SK-N-SH (cell line): ENCODE measurements at regions not wholly inside any gene's neighbourhood (a gene's known extent, or its start where the extent isn't known, plus 50 kb on each side); places are given as distances from the start of the nearest gene placed in this dataset.

Source experiments
- CTCF ChIA-PET: fragments of 300-600, 350-600 bp; formaldehyde crosslinking; extraction: SDS; loops from one replicate; lab custom pipeline; 2021; lab: Yijun Ruan, JAX
- POLR2A ChIA-PET: fragments of 350-600 bp; sonication (Branson Sonifier 250); formaldehyde crosslinking; extraction: SDS; loops from one replicate; lab custom pipeline; 2020; ENCODE audit warnings: antibody characterized with exemption, inconsistent platforms; lab: Yijun Ruan, JAX
- DNase-seq: peaks from one replicate; pipeline ENCODE4 v3.0.0; 2012
- H2AFZ ChIP-seq: fragments of 200-600 bp; sonication (generic); 2 replicates; pipeline ENCODE4 v1.8.1; 2016; ENCODE audit warnings: antibody characterized with exemption, mild to moderate bottlenecking, low read depth
- H3F3A ChIP-seq: fragments of 200-600 bp; sonication (generic); replicated peaks from 2 replicates; pipeline ENCODE3; 2016; ENCODE audit warnings: antibody characterized with exemption, mild to moderate bottlenecking; ENCODE audit not compliant: insufficient read depth
- H3K27ac ChIP-seq, 2 experiments: fragments of 200-500 bp in 1 of 2; fragments of 200-600 bp in 1 of 2; sonication (Bioruptor generic) in 1 of 2; sonication (generic), shearing (Covaris generic) in 1 of 2; 2 replicates each; pipeline versions ENCODE4 v1.5.1 to v1.6.1; 2014 to 2016; ENCODE audit warnings: low read depth in 2 of 2, inconsistent platforms in 1 of 2, low read length in 1 of 2, mild to moderate bottlenecking in 1 of 2, mixed read lengths in 1 of 2
- H3K27me3 ChIP-seq: fragments of 200-600 bp; sonication (generic), shearing (Covaris generic); 2 replicates; pipeline ENCODE4 v1.6.1; 2016; ENCODE audit warnings: mixed run types; ENCODE audit not compliant: insufficient read depth
- H3K36me3 ChIP-seq, 2 experiments: fragments of 200-500 bp in 1 of 2; fragments of 200-600 bp in 1 of 2; sonication (Bioruptor generic) in 1 of 2; sonication (generic) in 1 of 2; replicated peaks in 1 of 2; 2 replicates each; pipeline versions ENCODE3 to v1.5.1; 2014 to 2016; ENCODE audit warnings: low read length in 1 of 2, mild to moderate bottlenecking in 1 of 2; ENCODE audit not compliant: insufficient read depth in 2 of 2, control insufficient read depth in 1 of 2
- H3K4me1 ChIP-seq, 2 experiments: fragments of 200-500 bp in 1 of 2; fragments of 200-600 bp in 1 of 2; sonication (Bioruptor generic) in 1 of 2; sonication (generic), shearing (Covaris generic) in 1 of 2; 2 replicates each; pipeline versions ENCODE4 v1.5.1 to v1.6.1; 2014 to 2016; ENCODE audit warnings: low read depth in 1 of 2, low read length in 1 of 2, mixed run types in 1 of 2; ENCODE audit not compliant: insufficient read depth in 2 of 2, control insufficient read depth in 1 of 2
- H3K4me2 ChIP-seq: fragments of 200-600 bp; sonication (generic), shearing (Covaris generic); 2 replicates; pipeline ENCODE4 v1.6.1; 2017; ENCODE audit warnings: mixed run types
- H3K4me3 ChIP-seq, 2 experiments: fragments of 200-500 bp in 1 of 2; fragments of 200-600 bp in 1 of 2; sonication (Bioruptor generic) in 1 of 2; sonication (generic), shearing (Covaris generic) in 1 of 2; 2 replicates each; pipeline versions ENCODE4 v1.5.1 to v1.8.1; 2014 to 2016; ENCODE audit warnings: low read depth in 2 of 2, inconsistent platforms in 1 of 2, low read length in 1 of 2, mild to moderate bottlenecking in 1 of 2, mixed read lengths in 1 of 2, moderate library complexity in 1 of 2
- H3K79me2 ChIP-seq: fragments of 200-600 bp; sonication (generic); 2 replicates; pipeline ENCODE4 v1.8.1; 2017; ENCODE audit warnings: mild to moderate bottlenecking; ENCODE audit not compliant: insufficient read depth
- H3K9ac ChIP-seq: fragments of 200-600 bp; sonication (generic); 2 replicates; pipeline ENCODE4 v1.6.1; 2017; ENCODE audit warnings: mixed run types
- H3K9me2 ChIP-seq: fragments of 200-600 bp; sonication (generic); 2 replicates; pipeline ENCODE4 v1.6.1; 2017; ENCODE audit warnings: mixed run types
- H3K9me3 ChIP-seq: fragments of 200-600 bp; sonication (generic); 2 replicates; pipeline ENCODE4 v1.6.1; 2017; ENCODE audit warnings: mixed run types, mild to moderate bottlenecking, moderate library complexity
- H4K20me1 ChIP-seq: fragments of 200-600 bp; sonication (generic); 2 replicates; pipeline ENCODE4 v1.6.1; 2017; ENCODE audit warnings: mild to moderate bottlenecking, mixed run types; ENCODE audit not compliant: insufficient read depth
- EZH2phosphoT487 ChIP-seq: fragments of 200-600 bp; sonication (generic); IDR thresholded peaks from 2 replicates; pipeline ENCODE4 v1.6.1; 2017; ENCODE audit warnings: low read depth, mixed run types, mild to moderate bottlenecking, antibody characterized with exemption, moderate library complexity, borderline replicate concordance
- FOXJ3 ChIP-seq: sonication (generic); formaldehyde crosslinking; IDR thresholded peaks from 2 replicates; pipeline ENCODE4 v1.5.1; 2020; ENCODE audit warnings: mild to moderate bottlenecking, missing genetic modification reagents
- GABPA ChIP-seq: IDR thresholded peaks from 2 replicates; pipeline ENCODE4 v1.4.0; 2012; ENCODE audit warnings: low read depth, mild to moderate bottlenecking
- GATA2 ChIP-seq: sonication (generic); formaldehyde crosslinking; IDR thresholded peaks from 2 replicates; pipeline ENCODE4 v1.5.0; 2020; ENCODE audit warnings: mild to moderate bottlenecking, missing genetic modification reagents
- JUND ChIP-seq: IDR thresholded peaks from 2 replicates; pipeline ENCODE4 v1.4.0; 2012
- POLR2AphosphoS5 ChIP-seq: IDR thresholded peaks from 2 replicates; pipeline ENCODE4 v1.6.1; 2012; ENCODE audit warnings: low read depth, low read length
- RFX5 ChIP-seq: IDR thresholded peaks from 2 replicates; pipeline ENCODE4 v1.6.1; 2012; ENCODE audit warnings: mild to moderate bottlenecking, improper control_type of control experiment, low read length
- TAF1 ChIP-seq: IDR thresholded peaks from 2 replicates; pipeline ENCODE4 v1.6.1; 2012; ENCODE audit warnings: low read depth, mild to moderate bottlenecking, low read length, moderate library complexity, borderline replicate concordance
- TCF12 ChIP-seq: IDR thresholded peaks from 2 replicates; pipeline ENCODE4 v1.4.0; 2012
- YY1 ChIP-seq: IDR thresholded peaks from 2 replicates; pipeline ENCODE4 v1.4.0; 2012; ENCODE audit warnings: low read depth, mild to moderate bottlenecking
- WGBS: methylation state at CpG from one replicate; pipeline ENCODE4 v1.1.6; 2017; ENCODE audit warnings: low lambda C conversion rate; 5-methylcytosine and 5-hydroxymethylcytosine counted together
- TF ChIP-seq, protein P1 (sequence below): IDR thresholded peaks from 2 replicates; pipeline ENCODE4 v1.4.0; 2012; ENCODE audit warnings: low read depth
- TF ChIP-seq, protein P2 (sequence below): fragments of 150-350 bp; IDR thresholded peaks from 2 replicates; pipeline ENCODE4 v1.6.1; 2016; ENCODE audit warnings: mild to moderate bottlenecking, low read depth, low read length
- TF ChIP-seq, protein P3 (sequence below): IDR thresholded peaks from 2 replicates; pipeline ENCODE4 v1.4.0; 2012; ENCODE audit warnings: low read depth, borderline replicate concordance

DNA sequence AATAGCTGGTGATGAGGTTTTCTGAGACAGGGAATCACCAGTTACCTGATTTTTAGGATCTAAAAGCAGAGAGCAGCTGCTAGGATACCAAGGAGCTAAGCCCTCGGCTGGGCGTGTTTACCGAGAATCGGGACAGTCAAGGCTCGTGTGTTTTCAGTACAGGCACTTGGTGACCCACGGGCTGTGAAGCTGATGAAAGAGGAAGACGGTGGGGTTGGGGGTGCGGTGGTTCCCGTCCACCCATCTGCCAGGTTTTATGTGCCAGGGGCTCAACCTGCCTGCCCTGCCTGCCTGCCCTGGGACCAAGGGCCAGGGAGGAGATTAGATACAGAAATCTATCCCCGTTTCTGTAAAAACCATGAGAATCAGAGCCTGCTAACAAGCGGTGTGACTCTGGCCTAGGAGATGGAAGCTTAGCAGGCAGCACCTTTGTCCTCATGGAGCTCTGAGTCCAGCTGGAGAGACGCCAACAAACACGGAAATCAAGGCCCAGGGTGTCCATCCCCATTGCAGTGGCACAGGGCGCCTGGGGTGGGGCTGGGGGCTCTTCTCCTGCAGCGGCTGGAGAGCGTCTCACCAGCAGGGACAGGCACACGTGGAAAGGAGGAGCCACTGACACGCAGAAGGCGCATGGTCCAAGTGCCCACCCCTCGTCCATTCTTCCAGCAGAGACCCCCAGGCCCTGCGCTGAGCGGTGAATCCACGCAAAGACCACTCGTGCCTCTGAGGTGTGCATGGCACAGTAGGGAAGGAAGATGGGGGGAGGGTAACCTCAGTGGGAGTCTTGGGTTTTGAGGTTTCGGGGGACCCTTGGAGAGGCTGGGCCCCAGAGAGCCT, 265.0 kb upstream of the TCERG1L start:
- 58% methylated on average over 17 of the region's 25 CpGs for WGBS
- H3K9ac ChIP-seq: no peak overlapping the region
- no peak for DNase-seq
- no peak overlapping the region for H3K4me2 ChIP-seq
- H2AFZ ChIP-seq: no peak overlapping the region
- H3K27ac ChIP-seq: no peak overlapping the region
- no peaks in the 10 kb centered on the region for H4K20me1 ChIP-seq
- no peaks in the 10 kb centered on the region for H3K9me2 ChIP-seq
- CTCF ChIA-PET: no interaction called here
- no peaks in the 10 kb centered on the region for H3K79me2 ChIP-seq
- no peak overlapping the region for H3K4me3 ChIP-seq
- POLR2A ChIA-PET: no interaction called here
- H3K36me3 ChIP-seq: no peaks in the 10 kb centered on the region
- TF ChIP-seq POLR2AphosphoS5: no peak
- TF ChIP-seq, protein P1, sequence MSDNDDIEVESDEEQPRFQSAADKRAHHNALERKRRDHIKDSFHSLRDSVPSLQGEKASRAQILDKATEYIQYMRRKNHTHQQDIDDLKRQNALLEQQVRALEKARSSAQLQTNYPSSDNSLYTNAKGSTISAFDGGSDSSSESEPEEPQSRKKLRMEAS: no peak
- TF ChIP-seq, protein P2, sequence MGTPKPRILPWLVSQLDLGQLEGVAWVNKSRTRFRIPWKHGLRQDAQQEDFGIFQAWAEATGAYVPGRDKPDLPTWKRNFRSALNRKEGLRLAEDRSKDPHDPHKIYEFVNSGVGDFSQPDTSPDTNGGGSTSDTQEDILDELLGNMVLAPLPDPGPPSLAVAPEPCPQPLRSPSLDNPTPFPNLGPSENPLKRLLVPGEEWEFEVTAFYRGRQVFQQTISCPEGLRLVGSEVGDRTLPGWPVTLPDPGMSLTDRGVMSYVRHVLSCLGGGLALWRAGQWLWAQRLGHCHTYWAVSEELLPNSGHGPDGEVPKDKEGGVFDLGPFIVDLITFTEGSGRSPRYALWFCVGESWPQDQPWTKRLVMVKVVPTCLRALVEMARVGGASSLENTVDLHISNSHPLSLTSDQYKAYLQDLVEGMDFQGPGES: no peak
- TF ChIP-seq, all 33 proteins: peak for 0
- H3K27me3 ChIP-seq: no peaks in the 10 kb centered on the region
- no peaks in the 10 kb centered on the region for H3F3A ChIP-seq
- H3K9me3 ChIP-seq: no peaks in the 10 kb centered on the region
- H3K4me1 ChIP-seq: no peaks in the 10 kb centered on the region

DNA sequence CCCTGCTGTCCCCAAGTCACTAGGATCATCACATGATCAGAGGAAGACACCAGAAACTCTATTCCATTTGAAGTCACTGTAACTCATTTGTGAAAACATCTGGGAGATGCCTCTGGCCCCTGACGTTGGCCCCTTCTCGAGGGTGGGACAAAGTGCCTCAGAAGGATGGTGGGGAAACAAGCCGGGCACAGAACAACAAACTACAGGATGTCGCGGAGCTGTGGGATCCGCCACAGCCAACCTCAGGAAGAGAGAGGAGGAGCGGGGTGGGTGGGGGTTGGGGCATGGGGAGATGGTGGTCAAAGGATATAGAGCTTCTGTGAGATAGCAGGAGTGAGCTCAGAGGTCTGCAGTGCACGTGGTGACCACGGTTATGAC, 265.6 kb upstream of the TCERG1L start:
- WGBS: 47% methylated on average over 9 of the region's 9 CpGs
- no peak for DNase-seq

More for the DNA sequence above, 265.6 kb upstream of the TCERG1L start:
- no peaks in the 10 kb centered on the region for H3K36me3 ChIP-seq
- H3K9ac ChIP-seq: no peak overlapping the region
- H3K79me2 ChIP-seq: no peaks in the 10 kb centered on the region
- POLR2A ChIA-PET: no interaction called here
- H3K27ac ChIP-seq: no peak overlapping the region
- H3K4me2 ChIP-seq: no peak overlapping the region
- no peaks in the 10 kb centered on the region for H3F3A ChIP-seq
- TF ChIP-seq EZH2phosphoT487 (no peak), RFX5 (no peak), TCF12 (no peak), YY1 (no peak), JUND (no peak), TAF1 (no peak), FOXJ3 (CRISPR knock-in tag) (no peak), GATA2 (no peak), GABPA (no peak)
- TF ChIP-seq, protein P2: no peak
- TF ChIP-seq, protein P3, sequence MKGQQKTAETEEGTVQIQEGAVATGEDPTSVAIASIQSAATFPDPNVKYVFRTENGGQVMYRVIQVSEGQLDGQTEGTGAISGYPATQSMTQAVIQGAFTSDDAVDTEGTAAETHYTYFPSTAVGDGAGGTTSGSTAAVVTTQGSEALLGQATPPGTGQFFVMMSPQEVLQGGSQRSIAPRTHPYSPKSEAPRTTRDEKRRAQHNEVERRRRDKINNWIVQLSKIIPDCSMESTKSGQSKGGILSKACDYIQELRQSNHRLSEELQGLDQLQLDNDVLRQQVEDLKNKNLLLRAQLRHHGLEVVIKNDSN: no peak
- H2AFZ ChIP-seq: no peak overlapping the region
- CTCF ChIA-PET: no interaction called here
- H3K9me3 ChIP-seq: no peaks in the 10 kb centered on the region
- no peaks in the 10 kb centered on the region for H3K4me1 ChIP-seq
- H3K27me3 ChIP-seq: no peaks in the 10 kb centered on the region
- H3K9me2 ChIP-seq: no peaks in the 10 kb centered on the region
- no peak overlapping the region for H3K4me3 ChIP-seq
- no peaks in the 10 kb centered on the region for H4K20me1 ChIP-seq
